Astrocyte of the spinal cord (primary cell): ENCODE measurements at regions not wholly inside any gene's neighbourhood (a gene's known extent, or its start where the extent isn't known, plus 50 kb on each side); places are given as distances from the start of the nearest gene placed in this dataset.

Source experiments
- DNase-seq: peaks from one replicate; pipeline ENCODE4 v3.0.0; 2011; ENCODE audit warnings: low read depth, low spot score
- H3K4me3 ChIP-seq: 2 replicates; pipeline ENCODE4 v1.5.1; 2011; ENCODE audit warnings: low read depth, mild to moderate bottlenecking, low read length, moderate library complexity
- in situ Hi-C: cut with HindIII; loops from 2 replicates; pipeline ENCODE4 v1.10.0; 2017; ENCODE audit warnings: low sequenced_read_pairs
- TF ChIP-seq, protein P1 (sequence below): IDR thresholded peaks from 2 replicates; pipeline ENCODE4 v1.5.1; 2012; ENCODE audit warnings: low read depth, mild to moderate bottlenecking, low read length, inconsistent platforms

DNA sequence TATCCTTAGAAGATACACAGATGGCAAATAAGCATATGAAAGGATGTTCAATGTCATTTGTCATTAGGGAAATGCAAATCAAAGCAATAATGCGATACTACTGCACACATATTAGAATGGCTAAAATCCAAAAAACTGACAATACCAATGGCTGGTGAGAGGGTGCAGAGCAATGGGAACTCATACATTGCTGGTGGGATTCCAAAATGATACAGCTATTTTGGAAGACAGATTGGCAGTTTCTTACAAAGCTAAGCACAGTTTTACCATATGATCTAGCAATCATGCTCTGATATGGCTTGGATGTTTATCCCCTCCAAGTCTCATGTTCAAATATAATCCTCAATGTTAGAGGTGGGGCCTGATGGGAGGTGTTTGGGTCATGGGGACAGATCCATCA, 122.6 kb downstream of the KCTD15 start:
- H3K4me3 ChIP-seq = no peak overlapping the region
- TF ChIP-seq, protein P1, sequence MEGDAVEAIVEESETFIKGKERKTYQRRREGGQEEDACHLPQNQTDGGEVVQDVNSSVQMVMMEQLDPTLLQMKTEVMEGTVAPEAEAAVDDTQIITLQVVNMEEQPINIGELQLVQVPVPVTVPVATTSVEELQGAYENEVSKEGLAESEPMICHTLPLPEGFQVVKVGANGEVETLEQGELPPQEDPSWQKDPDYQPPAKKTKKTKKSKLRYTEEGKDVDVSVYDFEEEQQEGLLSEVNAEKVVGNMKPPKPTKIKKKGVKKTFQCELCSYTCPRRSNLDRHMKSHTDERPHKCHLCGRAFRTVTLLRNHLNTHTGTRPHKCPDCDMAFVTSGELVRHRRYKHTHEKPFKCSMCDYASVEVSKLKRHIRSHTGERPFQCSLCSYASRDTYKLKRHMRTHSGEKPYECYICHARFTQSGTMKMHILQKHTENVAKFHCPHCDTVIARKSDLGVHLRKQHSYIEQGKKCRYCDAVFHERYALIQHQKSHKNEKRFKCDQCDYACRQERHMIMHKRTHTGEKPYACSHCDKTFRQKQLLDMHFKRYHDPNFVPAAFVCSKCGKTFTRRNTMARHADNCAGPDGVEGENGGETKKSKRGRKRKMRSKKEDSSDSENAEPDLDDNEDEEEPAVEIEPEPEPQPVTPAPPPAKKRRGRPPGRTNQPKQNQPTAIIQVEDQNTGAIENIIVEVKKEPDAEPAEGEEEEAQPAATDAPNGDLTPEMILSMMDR = no peak
- in situ Hi-C loops = no loop called here
- DNase-seq = no peak

DNA sequence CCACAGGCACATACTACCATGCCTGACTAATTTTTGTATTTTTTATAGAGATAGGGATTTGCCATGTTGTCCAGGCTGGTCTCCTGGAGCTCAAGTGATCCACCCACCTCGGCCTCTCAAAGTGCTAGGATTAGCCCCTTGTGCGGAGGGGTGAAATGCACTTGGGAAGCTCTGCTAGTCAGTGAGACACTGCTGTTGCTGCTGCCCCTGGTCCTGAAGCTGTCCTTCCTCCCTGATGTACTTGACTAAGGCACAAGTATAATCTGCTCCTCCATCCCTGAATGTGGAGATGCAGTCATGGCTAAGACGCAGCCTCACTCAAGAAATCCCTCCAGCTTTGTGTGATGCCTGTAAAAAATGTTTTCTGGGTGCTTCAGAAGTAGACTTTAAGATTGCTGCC, 124.5 kb downstream of the KCTD15 start:
- TF ChIP-seq, protein P1 = no peak
- in situ Hi-C loops = no loop called here
- no peak for DNase-seq
- no peak overlapping the region for H3K4me3 ChIP-seq

DNA sequence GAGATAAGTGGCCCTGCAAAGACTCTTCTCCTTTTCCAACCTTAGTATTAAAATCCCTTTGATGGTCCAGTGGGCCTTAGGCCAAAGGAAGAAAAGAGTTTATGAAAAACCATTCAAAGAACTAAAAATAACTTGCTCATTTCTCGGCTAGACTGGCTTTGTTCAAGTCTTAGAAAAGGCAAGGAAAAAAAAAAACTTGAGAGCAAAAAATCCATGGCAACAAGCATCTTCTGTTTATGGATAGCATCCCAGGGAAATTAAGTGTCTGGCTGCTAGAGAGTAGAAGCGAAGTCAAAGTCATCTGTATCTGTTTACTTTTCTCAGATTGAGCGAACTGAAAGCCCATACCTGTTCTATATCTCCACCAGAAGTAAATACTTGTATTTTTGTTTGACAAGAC, 129.6 kb downstream of the KCTD15 start:
- DNase-seq = no peak
- in situ Hi-C loops = no loop called here
- TF ChIP-seq, protein P1 = no peak
- no peak overlapping the region for H3K4me3 ChIP-seq

DNA sequence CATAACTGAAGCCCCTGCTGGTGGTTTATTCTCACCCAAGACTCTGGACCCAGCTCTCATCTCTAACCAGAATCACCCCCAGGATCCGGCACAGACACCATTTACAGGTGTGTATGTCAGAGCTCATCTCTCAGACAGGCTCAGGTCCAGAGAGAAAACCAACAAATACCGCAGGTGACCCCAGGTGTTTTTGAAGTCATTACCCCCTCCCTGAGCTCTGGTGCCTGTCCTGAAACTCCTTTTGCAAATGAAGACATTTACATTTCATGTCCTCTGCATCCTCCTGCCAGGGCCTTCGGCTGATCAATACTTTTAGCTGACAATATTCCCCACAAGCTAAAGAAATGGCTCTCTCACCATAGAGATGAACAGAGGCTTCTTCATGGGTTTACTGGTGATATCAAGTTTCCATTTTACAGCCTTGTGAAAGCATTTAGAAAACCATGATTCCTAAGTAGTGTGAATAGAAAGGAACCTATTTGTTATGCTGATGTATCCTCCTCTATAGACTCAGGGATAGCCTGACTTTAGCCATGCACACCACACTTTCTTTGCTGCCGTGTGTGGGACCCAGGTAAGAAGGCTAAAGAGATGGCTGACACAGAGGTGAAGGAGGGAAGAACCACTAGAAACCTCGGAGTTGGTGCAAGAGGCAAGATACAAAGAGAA, 131.3 kb downstream of the KCTD15 start:
- in situ Hi-C loops = no loop called here
- no peak overlapping the region for H3K4me3 ChIP-seq
- DNase-seq = no peak
- TF ChIP-seq, protein P1 = no peak

DNA sequence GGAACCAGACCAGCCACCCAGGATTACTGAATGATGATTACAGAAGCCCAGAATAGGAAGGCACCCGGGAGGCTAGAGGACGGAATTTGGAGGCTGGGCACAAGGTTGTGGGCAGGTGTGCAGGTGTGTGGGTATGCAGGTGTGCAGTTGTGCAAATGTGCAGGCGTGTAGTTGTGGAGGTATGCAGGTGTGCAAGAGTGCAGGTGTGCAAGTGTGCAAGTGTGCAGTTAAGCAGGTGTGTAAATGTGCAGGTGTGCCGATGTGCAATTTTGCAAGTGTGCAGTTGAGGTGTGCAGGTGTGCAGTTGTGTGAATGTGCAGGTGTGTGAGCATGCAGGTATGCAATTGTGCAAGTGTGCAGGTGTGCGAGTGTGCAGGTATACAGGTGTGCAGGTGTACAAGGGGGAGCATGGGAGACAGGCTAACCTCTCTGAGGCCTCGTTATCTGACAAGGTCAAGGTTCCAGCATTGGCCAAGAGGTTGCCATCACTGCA, 131.8 kb downstream of the KCTD15 start:
- in situ Hi-C loops = no loop called here

DNA sequence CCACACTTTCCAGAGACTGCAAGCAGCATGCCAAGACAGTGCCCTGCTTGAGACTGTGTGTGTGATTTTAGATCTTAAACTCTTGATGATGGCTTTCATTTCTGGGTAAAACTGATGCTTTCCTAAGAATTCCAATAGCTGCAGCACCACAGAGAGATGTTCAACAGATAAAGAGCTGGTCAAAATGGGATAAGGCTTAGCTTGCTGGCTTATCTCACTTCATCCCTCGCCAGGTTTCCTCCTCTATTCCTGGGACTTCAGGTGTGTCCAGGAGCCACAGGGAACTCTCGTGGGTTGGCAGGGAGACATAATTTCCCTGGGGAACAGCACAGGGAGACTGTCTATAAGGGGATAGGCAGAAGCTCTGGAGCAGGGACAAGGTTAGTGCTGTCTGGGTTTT, 137.3 kb downstream of the KCTD15 start:
- no peak overlapping the region for H3K4me3 ChIP-seq
- TF ChIP-seq, protein P1 = no peak
- DNase-seq = no peak
- in situ Hi-C loops = no loop called here

More for the DNA sequence above, 131.8 kb downstream of the KCTD15 start:
- TF ChIP-seq, protein P1 = no peak
- H3K4me3 ChIP-seq = no peak overlapping the region
- no peak for DNase-seq

DNA sequence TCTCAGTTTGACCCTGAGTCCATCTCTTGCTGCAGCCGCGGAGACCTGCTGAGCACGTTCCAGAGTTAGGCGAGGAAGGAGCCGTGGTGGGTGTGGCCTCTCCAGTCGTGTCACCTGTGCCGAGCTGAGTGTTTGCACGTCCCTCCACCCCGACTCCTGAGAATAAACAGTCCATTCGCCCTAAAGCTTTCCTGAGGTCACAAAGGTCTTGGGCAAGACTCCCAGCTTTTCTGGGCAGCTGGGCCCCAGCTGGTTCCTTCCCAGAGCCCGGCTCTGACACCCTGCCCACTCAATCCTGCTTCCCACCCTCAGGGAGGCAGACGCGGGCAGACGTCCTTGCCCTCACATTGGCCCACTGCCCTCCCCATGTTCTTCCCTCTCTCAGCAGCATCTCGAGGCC, 142.2 kb downstream of the KCTD15 start:
- no peak overlapping the region for H3K4me3 ChIP-seq
- TF ChIP-seq, protein P1 = no peak
- DNase-seq = no peak
- in situ Hi-C loops = no loop called here
